ENCODE measurements at regions not wholly inside any gene's neighbourhood (a gene's known extent, or its start where the extent isn't known, plus 50 kb on each side); places are given as distances from the start of the nearest gene placed in this dataset.

DNA sequence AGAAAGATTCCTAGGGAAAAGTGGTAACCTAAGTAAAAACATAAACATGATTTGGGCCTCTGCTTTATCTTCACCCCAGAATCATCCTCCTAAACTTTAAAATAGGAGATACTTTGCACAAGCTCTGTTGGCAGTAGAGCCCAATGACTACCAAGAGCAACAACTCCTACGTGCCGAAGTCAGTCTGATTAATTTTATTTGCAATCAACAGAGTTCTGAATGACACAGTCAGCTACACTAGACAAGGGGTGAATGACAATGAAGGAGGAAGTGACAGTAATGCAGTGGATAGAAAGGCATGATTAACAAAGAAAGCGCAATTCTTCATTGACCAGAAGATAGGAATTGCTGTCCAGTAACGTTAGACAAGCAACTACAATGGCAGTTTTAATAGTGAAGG is 957.9 kb upstream of the USP15 start:
- TF ChIP-seq, protein P1, sequence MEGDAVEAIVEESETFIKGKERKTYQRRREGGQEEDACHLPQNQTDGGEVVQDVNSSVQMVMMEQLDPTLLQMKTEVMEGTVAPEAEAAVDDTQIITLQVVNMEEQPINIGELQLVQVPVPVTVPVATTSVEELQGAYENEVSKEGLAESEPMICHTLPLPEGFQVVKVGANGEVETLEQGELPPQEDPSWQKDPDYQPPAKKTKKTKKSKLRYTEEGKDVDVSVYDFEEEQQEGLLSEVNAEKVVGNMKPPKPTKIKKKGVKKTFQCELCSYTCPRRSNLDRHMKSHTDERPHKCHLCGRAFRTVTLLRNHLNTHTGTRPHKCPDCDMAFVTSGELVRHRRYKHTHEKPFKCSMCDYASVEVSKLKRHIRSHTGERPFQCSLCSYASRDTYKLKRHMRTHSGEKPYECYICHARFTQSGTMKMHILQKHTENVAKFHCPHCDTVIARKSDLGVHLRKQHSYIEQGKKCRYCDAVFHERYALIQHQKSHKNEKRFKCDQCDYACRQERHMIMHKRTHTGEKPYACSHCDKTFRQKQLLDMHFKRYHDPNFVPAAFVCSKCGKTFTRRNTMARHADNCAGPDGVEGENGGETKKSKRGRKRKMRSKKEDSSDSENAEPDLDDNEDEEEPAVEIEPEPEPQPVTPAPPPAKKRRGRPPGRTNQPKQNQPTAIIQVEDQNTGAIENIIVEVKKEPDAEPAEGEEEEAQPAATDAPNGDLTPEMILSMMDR (conservative IDR thresholded peaks at IDR 0.05 in 1 of 2, IDR thresholded peaks at IDR 0.05 in 1 of 2; ENCODE audit: low read depth in 1 of 2, low read length in 2 of 2): no peak
- no peak for TF ChIP-seq EZH2 (IDR thresholded peaks at IDR 0.05; ENCODE audit: low read length, missing control alignments)

Data from fibroblast of lung (primary cell).